ENCODE measurements at regions not wholly inside any gene's neighbourhood (a gene's known extent, or its start where the extent isn't known, plus 50 kb on each side); places are given as distances from the start of the nearest gene placed in this dataset.

DNA sequence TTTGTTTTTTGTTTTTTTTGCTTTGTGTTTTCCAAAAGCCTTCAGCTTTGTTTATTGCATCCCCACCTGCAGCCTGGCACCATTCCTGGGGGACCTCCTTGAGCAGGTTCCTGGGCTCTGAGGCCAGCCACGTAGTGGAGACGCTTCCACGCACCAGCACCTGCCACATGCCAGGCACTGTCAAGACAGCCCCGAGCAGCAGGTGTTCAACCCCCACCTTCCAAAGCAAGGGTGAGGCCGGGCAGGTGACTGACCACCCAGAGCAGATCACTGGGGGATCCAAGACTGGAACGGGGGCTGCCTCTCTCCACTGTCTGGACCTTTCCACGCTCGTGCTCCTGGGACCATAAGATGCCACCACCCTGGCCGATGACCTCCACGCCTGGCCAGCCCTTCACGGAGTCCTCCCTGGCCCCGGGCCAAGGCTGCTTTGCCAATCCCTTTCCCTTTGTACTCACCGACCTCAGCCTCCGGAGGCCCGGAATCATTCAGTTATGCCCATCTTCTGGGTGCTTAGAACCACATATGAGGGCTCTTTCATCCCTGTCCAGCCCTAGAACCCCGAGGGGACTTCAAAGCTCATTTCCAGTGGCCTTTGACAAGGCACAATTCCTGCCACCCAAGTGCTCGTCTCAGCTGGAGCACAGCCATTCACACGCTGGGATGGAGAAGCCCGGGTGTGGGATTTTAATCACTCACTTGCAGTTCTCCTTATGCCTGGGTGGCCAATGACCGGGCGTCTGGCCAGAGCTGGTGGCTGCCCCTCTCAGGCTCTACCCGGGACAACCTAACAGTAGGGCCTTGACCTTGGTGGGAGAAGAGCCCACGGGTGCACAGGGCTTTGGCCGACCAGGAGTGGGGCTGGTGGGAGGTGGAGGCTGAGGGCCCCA, 330.8 kb downstream of the NPHP4 start:
- Histone ChIP-seq H3K9me3 (no peaks in the 10 kb centered on the region), H3K4me3 (no peak overlapping the region), H3K27me3 (no peaks in the 10 kb centered on the region), H3K36me3 (ENCODE audit: low read depth, missing control alignments) (no peaks in the 10 kb centered on the region), H3K4me1 (no peaks in the 10 kb centered on the region), H3K27ac (no peak overlapping the region)
- WGBS, 2 donors = 75 to 79% methylated on average over 23 to 24 of the region's 24 CpGs
- intact Hi-C loops (cut with DNase I; ENCODE audit: low total_unique reads) = no loop called here
- no peak for DNase-seq
- TF ChIP-seq, protein P1, sequence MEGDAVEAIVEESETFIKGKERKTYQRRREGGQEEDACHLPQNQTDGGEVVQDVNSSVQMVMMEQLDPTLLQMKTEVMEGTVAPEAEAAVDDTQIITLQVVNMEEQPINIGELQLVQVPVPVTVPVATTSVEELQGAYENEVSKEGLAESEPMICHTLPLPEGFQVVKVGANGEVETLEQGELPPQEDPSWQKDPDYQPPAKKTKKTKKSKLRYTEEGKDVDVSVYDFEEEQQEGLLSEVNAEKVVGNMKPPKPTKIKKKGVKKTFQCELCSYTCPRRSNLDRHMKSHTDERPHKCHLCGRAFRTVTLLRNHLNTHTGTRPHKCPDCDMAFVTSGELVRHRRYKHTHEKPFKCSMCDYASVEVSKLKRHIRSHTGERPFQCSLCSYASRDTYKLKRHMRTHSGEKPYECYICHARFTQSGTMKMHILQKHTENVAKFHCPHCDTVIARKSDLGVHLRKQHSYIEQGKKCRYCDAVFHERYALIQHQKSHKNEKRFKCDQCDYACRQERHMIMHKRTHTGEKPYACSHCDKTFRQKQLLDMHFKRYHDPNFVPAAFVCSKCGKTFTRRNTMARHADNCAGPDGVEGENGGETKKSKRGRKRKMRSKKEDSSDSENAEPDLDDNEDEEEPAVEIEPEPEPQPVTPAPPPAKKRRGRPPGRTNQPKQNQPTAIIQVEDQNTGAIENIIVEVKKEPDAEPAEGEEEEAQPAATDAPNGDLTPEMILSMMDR (IDR thresholded peaks at IDR 0.05) = no peak
- TF ChIP-seq POLR2A (IDR thresholded peaks at IDR 0.05) = no peak

DNA sequence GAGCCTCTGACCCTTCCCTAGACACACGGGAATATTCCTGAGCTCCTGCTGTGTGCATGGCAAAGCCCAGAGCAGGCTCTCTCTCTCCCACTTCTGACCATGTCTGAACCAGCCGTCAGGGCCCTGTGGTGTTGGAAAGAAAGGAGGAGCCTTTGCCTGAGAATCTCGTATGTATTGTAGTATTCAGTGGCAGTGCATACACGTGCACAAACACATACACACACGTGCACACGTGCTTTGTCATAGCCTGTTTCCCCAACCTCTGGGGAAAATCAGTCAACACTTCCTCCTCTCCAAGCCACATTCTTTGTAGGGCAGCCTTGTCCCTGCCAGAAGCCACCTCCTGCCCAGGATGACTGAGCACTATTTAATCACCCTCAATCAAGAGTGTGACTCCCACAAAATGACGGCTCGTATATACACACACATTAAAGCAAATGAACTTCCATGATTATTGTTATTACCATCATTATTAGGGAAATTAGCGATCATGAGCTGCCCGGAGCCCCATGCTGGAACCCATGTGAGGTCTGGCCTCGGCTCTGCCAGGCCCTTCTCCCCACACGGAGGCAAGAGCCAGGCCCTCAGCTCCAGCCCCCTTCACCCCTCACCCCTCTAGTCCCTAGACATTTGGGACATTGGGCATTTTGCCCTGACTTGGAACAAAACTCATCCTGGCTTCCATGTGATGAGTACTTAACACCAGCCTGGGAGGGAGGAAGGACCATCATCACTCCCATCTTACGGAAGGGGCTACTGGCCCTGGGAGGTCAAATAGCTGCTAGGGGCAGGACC, 331.9 kb downstream of the NPHP4 start:
- H3K4me3 ChIP-seq = no peak overlapping the region
- no peak for DNase-seq
- H3K9me3 ChIP-seq = no peaks in the 10 kb centered on the region
- no peaks in the 10 kb centered on the region for H3K36me3 ChIP-seq (ENCODE audit: low read depth, missing control alignments)
- 62 to 69% methylated on average over 13 of the region's 13 CpGs for WGBS, 2 donors
- intact Hi-C loops (cut with DNase I; ENCODE audit: low total_unique reads) = no loop called here
- no peaks in the 10 kb centered on the region for H3K27me3 ChIP-seq
- H3K27ac ChIP-seq = no peak overlapping the region
- TF ChIP-seq POLR2A (IDR thresholded peaks at IDR 0.05) = no peak
- TF ChIP-seq, protein P1 (IDR thresholded peaks at IDR 0.05) = no peak
- no peaks in the 10 kb centered on the region for H3K4me1 ChIP-seq

DNA sequence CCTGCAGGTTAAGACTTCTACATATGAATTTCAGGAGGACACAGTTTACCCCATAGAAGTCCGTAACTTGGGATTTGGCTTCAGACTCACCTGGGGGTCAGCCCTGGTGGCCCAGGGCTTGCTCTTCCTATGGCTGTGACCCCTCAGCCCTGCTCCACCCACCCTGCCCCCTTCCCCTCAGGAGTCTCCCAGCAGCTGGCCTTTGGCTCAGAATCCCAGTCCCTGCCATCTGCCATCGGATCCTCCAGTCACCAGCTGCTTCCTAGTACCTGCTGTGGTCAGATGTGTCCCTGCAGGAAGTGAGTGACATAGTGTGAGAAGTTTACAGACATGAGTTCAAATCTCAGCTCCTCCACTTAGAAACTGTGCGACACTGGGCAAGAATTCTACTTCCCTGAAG, 332.6 kb downstream of the NPHP4 start:
- H3K4me1 ChIP-seq = no peaks in the 10 kb centered on the region
- H3K36me3 ChIP-seq (ENCODE audit: low read depth, missing control alignments) = no peaks in the 10 kb centered on the region
- no peak overlapping the region for H3K4me3 ChIP-seq
- no peak for DNase-seq
- H3K9me3 ChIP-seq = no peaks in the 10 kb centered on the region
- no peak overlapping the region for H3K27ac ChIP-seq
- TF ChIP-seq, protein P1 (IDR thresholded peaks at IDR 0.05) = no peak
- no peak for TF ChIP-seq POLR2A (IDR thresholded peaks at IDR 0.05)
- no peaks in the 10 kb centered on the region for H3K27me3 ChIP-seq
- intact Hi-C loops (cut with DNase I; ENCODE audit: low total_unique reads) = no loop called here
- 90 to 91% methylated on average over 3 of the region's 3 CpGs for WGBS, 2 donors

- no peaks in the 10 kb centered on the region for H3K27me3 ChIP-seq
- H3K4me3 ChIP-seq = no peak overlapping the region
- no peak for DNase-seq
- H3K27ac ChIP-seq = no peak overlapping the region
- no peak for TF ChIP-seq POLR2A (IDR thresholded peaks at IDR 0.05)
- TF ChIP-seq, protein P1 (IDR thresholded peaks at IDR 0.05) = no peak
- no peaks in the 10 kb centered on the region for H3K36me3 ChIP-seq (ENCODE audit: low read depth, missing control alignments)
- 77 to 84% methylated on average over 14 to 16 of the region's 16 CpGs for WGBS, 2 donors
- intact Hi-C loops (cut with DNase I; ENCODE audit: low total_unique reads) = no loop called here
- no peaks in the 10 kb centered on the region for H3K4me1 ChIP-seq
- no peaks in the 10 kb centered on the region for H3K9me3 ChIP-seq
Observed at GRCh38 chr1:5658340-5659316, 333.6 kb downstream of the NPHP4 start.
